ENCODE measurements at regions not wholly inside any gene's neighbourhood (a gene's known extent, or its start where the extent isn't known, plus 50 kb on each side); places are given as distances from the start of the nearest gene placed in this dataset.
"Not testable (repeated sequence)": the region's sequence is repeated elsewhere in the genome, so short reads cannot be mapped to it uniquely, and the experiment has no call there.

DNA sequence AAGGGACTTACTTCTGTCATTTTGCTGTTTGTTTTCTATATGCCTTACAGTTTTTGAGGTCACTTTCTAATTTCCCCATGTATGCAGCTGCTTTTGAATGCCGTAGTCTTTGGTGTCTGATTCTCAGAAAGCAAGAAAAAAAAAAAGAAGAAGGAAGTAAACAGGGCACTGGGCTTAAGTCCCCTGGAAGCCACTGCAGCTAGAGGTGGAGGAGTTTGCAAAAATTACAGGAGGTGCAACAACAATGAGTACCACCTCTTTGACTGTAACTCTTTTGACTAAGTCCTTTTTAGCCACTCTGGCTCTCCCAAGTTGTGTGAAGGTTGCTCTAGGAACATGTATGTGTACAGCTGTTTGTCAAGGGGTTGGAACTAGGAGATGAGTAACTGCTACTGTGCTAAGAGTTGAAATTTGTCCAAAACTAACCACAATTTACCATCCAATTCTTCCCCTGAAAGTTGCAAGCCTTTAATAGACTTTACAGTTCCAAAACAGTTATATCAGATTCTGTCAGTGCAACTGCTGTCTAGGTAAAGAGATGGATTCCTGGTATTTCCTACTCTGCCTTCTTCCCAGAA, 588.0 kb upstream of the LRRN3 start:
- DNase-seq: no peak

DNA sequence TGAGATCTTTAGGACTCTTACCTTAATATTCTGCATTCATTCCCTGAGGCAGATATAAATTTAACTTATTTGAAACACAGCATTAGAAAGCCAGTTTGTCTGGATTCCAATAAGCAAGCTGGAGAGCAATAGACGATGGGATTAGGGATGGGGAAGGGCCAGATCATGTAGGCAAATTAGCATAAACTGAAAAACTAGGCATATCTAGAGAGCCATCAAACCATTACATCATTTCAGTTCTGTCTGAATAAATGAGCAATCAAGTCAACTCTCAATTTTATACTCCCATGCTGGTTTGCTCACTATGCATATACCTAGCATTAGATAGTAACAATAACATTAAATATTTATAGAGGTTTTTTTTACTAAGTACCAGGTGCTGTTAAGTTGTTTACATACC, 583.6 kb upstream of the LRRN3 start:
- DNase-seq: no peak

DNA sequence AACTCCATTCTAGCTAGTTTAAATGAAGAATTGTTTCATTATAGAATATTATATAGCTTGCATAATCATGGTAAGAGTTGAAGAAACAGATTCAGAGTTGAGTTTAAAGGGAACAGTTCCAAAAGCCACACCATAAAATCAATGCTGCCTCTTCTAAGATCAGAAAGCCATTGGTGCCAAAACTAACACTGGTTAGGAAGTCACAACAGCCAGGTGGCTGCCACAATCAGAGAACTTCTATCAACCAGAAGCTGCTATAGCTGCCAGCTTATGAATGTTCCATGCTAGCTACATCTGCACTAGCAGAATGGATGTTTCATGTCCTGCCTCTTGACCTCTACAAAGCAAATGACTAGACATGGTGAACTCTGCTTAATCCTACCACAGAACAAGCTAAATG, 583.1 kb upstream of the LRRN3 start:
- DNase-seq: no peak

DNA sequence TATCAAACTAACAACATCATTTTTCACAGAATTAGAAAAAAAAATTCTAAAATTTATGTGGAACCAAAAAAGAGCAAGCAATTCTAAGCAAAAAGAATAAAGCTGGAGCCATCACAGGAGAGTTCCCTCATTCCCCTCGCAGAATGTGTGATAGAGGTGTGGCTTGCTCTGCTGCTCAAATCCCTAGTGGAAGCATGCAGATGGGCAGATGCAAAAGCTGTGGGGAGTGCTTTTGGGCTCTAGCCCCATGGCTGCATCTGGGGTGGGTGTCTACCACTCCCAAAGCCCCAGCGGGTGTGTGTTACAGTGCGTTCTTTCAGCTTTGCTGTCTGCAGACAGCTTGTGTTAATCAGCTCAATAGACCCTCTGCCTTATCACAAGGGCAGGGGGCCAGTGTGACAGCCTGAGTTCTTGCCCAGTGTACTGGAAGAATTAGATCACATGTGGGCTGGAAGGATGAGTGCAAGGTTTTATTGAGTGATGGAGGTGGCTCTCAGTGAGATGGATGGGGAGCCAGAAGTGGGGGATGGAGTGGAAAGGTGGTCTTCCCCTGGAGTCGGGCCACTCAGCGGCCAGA, 575.9 kb upstream of the LRRN3 start:
- not testable (repeated sequence) for DNase-seq

DNA sequence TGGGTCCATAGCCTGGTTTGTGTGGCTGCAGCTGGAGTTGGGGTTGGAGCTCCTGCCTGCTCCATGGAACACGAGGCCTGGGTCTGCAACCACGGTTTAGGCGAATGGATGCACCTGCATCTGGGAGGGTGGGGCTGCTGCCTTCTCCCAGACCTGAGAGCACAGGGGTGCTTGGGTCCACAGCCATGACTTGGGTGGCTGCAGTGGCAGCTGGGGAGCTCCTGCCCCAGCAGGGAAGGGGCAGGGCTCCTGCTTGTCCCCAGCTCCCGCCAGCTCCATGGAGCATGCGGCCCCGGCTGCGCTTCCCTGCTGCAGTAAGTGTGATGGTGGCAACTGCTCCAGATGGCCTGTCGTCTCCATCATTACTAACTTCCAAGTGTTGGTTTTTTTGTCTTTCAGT, 571.1 kb upstream of the LRRN3 start:
- DNase-seq: no peak

DNA sequence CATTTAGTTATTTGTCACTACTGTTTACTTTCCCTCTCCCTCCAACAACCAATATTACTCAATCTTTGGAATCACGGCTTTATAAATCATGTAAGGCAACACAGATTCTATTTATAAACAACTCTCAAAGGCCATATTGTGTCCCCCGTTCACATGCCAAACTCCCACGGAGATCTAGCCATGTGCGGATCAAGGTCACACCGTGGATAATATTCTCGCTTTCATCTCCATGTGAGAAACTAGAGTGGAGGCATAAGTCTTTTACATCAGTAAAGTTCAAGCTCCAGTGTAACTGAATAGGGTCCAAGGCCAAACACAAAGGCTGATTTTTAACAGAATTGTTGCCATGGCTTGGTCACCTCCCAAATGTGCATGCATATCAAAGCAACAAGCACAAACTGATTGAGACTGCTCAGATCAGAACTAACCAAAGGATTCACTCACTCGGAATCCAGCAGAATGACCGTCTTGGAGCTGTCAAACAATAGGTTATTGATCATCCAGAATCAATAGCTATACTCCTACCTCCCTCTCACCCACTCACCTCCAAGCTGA, 569.5 kb upstream of the LRRN3 start:
- no peak for DNase-seq

DNA sequence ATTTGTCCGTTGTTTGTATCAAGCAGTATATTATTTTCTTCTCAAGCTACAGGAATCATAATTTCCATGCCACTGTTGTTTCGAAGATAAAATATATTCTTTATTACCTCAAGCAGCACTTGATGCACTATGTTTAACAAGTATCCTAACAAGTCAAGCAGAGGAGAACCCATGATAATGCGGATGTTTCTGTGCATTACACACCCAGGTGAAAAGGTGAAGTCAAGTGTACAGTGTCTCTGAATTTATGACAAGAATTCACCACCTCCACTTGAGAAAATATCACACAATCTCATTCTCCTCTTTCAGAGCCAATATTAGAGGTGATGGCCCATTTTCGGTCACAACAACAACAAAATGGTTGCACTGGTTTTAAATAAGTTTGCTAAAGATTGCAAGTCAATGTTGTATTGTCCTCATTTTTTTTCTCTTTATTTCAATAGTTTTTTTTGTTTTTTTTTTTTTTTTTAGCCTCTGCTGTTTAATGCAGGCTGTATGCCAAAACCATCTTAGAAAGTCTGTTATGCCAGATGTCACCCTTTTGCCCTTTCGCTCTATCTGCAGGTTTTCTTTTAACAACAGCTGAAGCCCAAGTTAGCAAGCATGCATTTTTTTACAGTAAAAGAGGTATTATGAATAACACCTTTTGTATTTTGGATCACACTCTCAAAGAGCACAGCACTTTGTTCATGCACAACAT, 568.7 kb upstream of the LRRN3 start:
- peak; percentile 46 for DNase-seq

DNA sequence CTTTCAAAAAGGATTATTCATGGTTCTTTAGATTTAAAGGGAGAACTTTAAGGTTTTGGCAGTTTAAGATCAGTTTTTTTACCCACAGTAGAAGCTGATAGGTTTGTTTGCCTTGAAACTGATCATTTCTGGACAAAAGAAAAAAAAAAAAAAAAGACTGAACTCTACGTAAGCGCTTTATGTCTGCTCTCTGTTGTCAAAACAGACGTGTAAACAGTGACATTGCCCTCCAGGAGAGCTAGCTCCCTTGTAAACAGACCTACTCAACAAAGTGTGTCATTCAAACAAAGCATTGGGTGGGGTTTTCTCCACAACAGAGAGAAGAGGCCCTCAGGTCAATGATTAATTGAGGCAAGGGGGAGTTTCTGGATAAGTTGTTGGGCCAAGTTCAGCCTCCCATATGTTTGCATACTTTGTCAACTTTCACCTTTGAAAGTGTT, 568.1 kb upstream of the LRRN3 start:
- peak; percentile 54 for DNase-seq

DNA sequence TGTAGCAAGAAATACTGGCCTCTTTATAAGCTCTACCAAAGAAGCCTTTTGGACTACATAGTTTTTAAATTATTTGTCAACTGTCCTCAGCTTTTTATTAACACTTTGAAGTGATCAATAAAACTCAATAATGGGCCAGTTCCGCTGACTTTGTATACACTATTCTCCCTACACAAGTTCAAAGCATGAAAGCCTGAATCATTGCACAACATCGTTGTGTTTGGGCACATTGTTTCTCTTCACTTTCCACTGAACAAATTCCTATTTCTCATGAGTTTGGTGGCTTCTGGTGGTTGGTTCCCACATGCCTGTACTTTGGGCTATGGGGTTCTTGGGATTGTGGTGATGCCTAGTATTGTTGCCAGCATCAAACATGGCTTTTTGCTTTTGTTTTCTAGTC, 561.8 kb upstream of the LRRN3 start:
- no peak for DNase-seq

DNA sequence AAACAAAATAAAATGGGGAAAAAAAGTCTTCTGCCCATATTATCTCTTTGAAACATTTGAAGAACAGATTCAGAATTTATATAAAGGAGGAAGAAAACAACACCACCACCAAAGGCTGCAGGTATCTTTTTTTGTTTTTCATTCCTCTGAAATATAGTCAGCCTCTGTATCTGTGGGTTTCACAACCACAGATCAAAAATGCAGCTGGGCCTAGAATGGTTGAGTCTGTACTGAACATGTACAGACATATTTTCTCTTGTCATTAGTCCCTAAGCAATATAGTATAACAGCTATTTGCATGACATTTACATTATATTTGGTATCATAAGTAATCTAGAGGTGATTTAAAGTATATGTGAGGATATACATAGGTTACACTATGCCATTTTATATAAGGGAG, 559.7 kb upstream of the LRRN3 start:
- DNase-seq: no peak

DNA sequence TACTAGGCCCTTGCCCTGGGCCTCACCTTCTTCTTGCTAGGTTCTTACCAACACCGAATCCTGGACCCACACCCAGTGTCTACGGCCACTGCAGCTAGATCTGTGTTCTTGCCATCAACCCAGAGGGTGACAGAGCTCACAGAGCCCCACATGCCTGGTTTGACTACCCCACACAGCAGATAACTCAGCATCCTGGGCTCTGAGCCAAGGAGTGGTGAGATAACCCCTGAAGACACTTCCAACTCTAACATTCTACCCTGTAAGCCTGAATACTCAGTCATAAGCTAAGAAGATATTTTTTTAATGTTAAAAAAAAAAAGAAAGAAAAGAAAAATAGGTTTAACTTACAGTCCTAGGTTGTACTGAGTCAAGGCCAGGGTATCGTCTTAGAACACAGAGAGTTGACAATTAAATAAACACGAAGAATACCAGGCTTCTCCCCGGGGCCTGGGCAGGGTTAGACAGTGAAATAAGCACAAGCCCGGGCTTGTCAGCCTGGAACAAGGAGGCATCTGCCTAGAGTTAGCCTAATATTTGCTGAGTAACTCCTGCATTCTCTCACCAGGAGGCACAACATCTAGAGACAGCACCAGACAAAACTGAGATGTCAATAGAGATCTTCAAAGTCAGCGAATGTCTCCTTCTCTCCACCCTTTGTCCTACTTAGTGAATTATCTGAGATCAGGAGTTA, 556.5 kb upstream of the LRRN3 start:
- DNase-seq: peak; percentile 26

DNA sequence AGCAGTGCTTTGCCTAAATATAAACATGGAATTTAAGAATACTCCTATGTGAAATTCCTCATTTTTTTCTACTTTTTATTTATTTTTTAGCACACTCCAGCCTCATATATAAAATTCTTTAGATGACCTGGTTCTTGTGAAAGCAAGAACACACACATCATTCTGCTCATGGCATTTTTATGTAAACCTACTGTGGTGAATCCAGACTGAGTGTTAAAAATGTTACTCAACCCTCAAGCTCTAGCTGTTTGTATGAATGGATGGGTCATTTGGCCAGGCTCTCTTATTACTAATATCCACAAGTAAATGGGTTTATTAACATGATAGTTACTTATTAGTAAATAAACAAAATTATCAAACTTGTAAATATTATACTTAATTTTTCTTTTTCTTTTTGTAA, 551.7 kb upstream of the LRRN3 start:
- DNase-seq: no peak

DNA sequence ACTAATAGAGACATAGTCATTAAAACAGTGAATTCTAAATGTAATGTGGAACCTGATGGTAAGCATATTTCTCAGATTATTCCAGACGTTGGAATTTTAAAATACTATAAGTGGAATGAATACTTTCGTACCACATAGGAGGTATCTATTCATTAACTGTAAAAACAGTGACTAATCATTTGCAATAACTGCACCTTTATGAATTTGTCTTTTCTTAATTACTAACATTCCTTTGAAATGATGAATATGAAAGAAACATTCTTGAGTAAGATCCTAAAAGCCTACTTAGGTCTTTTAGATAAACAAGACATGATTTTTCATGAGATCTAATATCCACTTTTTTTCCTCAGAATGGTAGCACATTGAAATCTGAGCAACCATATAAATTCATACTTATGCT, 549.0 kb upstream of the LRRN3 start:
- no peak for DNase-seq

DNA sequence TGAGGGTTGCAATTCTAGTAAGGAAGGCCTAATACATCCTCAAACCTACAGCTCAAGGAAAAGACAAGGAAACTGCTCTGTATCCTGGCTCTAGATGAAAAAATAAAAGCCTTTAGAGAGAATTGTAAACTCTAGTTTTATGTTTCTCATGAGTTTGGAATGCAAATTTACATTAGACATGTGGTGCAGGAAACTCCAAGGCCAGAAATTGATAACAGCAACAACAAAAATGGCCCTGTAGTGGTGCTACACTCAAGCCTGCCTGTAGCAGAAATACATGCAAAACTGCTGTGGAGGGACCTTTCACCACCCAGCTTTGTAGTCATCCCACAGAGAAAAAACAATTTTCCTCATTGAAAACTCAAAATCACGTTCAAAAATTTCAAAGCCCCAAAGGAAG, 546.7 kb upstream of the LRRN3 start:
- DNase-seq: no peak

DNA sequence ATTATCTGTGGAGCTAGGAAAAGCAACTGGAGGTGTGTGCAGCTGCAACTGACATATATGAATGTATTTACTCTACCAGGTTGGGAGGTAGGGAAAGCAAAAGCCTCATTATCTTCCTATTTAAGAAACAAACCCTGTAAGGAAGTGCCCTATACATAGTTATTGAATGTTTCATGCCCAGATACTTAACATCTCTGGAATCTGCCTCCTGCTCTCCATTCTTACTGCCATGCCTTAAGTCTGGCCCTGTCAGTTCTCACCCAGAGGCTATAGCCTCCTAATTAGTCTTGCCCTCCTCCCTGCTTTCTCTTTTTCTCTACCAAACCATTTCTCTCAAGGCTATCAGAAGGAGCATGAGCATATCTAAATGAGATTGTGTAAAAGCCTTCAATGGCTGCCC, 542.6 kb upstream of the LRRN3 start:
- DNase-seq: no peak

DNA sequence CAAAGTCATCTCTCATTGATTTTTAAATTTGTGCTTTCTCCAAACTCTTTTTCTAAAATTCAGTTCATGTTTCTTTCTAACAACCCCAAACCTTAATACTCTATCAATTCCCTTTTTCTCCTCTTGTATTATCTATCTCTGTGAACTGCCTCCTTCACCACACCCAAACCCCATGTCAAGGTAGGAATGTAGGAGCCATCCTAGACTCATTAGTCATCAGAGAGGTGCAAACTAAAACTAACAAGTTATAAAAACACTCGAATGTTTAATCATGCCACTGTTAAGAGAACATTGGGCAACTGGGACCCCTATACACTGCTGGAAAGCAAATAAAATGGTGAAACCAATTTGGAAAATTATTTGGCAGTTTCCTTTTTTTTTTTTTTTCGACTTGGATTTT, 533.8 kb upstream of the LRRN3 start:
- DNase-seq: no peak

DNA sequence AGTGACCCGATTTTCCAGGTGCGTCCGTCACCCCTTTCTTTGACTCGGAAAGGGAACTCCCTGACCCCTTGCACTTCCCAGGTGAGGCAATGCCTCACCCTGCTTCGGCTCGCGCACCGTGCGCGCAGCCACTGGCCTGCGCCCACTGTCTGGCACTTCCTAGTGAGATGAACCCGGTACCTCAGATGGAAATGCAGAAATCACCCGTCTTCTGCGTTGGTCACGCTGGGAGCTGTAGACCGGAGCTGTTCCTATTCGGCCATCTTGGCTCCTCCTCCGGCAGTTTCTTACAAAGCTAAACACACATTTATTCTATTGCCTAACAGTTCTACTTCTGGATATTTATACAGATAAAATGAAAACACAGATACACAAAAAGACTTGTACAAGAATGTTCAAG, 527.6 kb upstream of the LRRN3 start:
- DNase-seq: not testable (repeated sequence)

DNA sequence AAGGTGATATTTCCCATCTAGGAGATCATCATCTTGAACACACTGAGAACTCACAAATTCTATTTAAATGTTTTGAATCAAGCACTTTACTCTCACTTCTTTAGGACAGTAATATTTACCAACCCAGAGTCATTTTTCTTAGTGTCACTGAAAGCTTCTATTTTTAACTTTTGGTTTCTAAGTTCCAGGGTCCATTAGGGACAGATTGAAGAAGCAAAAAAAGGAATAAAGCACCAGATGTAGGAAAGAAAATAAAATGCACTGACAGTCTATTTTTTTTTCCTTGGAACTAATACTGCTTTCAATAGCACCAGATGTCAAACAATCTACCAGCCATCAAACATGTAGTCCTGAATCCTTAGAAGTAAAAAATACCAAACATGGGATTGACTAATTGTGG, 526.7 kb upstream of the LRRN3 start:
- DNase-seq: no peak

DNA sequence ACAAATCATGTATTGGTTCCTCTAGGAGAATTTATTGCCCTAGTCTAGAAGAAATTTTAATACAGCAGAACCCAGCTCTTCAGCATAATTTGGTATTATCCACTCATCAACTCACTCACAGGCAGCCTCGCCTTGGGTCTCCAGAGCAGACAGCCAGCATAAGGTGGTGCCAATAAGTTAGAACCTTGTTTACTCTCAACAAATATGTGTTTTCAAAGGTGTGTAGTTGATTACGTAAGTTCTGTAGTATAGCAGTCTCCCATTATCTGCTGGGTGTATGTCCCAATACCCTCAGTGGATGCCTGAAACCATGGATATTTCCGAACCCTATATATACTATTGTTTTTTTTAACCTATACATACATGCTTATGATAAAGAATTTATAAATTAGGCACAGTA, 522.5 kb upstream of the LRRN3 start:
- no peak for DNase-seq

DNA sequence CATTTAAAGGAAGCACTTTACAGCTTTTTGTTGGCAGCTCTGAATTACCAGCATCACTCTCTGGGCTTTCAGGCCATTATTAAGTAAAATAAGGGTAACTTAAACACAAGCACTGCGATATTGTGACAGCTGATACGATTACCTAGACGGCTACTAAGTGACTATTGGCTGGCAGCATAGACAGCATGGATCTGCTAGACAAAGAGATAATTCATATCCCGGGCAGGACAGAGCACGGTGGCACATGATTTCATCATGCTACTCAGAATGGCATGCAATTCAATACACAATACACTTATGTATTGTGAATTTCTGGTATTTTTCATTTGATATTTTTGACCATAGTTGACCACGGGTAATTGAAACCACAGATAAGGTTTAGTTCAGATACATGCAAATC, 522.0 kb upstream of the LRRN3 start:
- DNase-seq: no peak

DNA sequence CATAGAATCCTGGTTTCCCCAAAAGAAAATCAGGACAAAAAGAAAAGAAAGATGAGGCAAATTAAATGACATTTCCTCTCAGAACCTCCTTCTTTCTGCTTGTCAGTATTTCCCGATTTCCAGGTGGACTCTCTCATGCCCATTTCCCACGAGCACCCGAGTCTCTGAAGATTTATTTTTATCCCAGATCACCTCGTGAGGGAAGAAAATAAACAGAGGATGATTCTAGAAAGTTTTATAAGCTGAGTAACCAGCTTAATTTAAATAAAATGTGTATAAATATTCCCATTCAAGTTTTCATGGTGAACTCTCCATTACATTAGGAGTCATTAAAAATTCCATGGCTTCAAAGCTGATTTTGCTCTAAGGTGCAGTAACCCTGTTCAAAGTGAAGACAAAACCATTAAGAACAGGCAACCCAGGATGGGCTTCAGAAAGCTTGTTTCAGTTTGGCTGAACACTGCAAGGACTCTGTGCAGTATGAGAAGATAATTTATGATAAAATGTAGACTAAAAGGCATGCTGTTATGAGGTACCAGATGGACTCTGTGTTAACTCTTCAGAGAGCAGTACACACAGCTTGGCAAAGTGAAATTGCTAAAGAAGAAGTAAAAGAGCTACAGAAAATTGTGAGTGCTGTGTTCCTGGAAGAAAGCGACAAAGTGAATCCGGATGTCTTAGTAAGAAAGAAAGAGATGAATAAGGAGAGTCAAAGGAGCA, 521.3 kb upstream of the LRRN3 start:
- no peak for DNase-seq

DNA sequence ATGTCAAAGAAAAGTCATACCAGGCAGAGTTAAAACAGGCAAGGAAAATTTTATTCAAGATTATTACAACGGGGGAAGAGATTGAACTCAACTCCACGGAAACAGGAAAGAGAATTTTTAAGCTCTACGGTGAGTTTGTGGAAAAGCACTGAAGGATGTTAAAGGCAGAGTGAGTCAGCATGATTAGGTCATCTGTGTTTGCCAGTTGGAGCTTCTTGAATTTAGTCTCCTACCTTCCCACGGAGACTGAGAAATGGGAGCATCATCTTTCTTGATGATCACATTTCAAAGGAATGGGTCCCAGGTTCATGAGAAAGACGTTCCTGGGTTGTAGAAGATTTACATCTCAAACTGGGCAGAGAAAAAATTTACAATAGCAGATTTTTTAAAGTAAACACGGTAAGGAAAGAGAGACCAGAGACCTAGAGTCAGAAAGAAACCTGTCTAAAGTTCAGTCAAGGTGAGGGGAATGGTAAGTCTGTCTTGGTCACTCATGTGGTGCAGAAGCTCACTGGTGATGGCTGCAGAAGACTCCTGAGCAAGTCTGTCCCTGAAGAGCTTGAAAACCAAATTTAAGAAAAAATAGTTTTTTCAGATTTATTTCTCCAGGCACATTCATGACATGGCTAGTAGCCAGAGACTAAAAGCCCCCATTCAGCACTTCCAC, 516.9 kb upstream of the LRRN3 start:
- DNase-seq: no peak
